ENCODE measurements at regions not wholly inside any gene's neighbourhood (a gene's known extent, or its start where the extent isn't known, plus 50 kb on each side); places are given as distances from the start of the nearest gene placed in this dataset.

DNA sequence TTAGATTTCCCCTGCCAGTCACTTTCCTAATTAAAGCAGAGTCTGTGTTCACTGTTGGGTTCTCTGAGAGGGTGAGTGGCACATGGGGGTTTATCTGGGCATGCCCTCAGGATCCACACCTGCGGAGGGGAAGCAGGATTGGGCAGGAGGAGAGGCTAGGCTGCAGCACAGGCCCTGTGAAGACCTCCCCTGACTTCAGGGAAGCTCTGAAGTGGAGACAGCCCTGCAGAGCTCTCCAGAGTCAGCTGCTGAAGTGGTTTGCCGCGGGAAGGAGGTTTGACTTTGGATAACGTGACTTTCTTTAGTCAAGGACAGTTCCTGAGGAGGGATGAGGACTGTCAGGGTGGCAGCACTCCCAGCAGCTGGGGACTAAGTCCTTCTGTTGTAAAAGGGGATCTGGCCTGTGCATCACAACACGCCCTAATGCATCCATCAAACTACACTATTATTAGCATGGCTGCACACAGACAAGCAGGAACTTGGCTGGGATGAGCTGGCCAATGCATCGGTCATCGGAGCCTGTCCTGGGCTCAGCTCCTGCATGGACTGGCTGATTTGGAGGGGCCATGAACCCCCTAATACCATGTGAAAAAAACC, 50.9 kb upstream of the LEP start:
- Histone ChIP-seq H4K20me1 (ENCODE audit: insufficient read depth, low read length) (no peaks in the 10 kb centered on the region), H3K9ac (ENCODE audit: insufficient read depth, low read length, poor library complexity, severe bottlenecking) (no peak overlapping the region), H3K4me3 (replicated peaks in 1 of 3; ENCODE audit: low read depth in 2 of 3, low read length in 3 of 3) (no peak overlapping the region), H3K36me3 (replicated peaks in 1 of 2; ENCODE audit: control insufficient read depth in 1 of 2, insufficient read depth in 2 of 2, low read length in 2 of 2) (no peaks in the 10 kb centered on the region), H3K9me3 (replicated peaks in 1 of 2; ENCODE audit: control insufficient read depth in 1 of 2, insufficient read depth in 1 of 2, low read length in 2 of 2) (peaks cover 19 to 28% of the 10 kb centered on the region in 2 donors), H3K4me1 (ENCODE audit: control insufficient read depth in 1 of 2, insufficient read depth in 2 of 2, low read length in 2 of 2) (peaks cover 5 to 8% of the 10 kb centered on the region in 2 donors), H2AFZ (ENCODE audit: insufficient read depth, low read depth, low read length, poor library complexity, severe bottlenecking) (no peak overlapping the region), H3K27ac (ENCODE audit: low read depth in 1 of 2, low read length in 2 of 2) (no peak overlapping the region), H3K79me2 (ENCODE audit: insufficient read depth, low read length) (no peaks in the 10 kb centered on the region), H3K4me2 (replicated peaks; ENCODE audit: extremely low read depth, low read length, poor library complexity, severe bottlenecking) (no peak overlapping the region), H3K27me3 (ENCODE audit: control insufficient read depth in 2 of 2, insufficient read depth in 2 of 2, low read length in 2 of 2) (peaks cover 0 to 6% of the 10 kb centered on the region in 2 donors)
- WGBS (ENCODE audit: insufficient coverage): 100% methylated on average over 1 of the region's 7 CpGs
- intact Hi-C loops (cut with micrococcal nuclease): no loop called here
- Mint-ChIP-seq H3K4me3 (no peak overlapping the region), H3K9me3 (peaks cover 23 to 35% (median 30%) of the 10 kb centered on the region in 7 donors), H3K27me3 (ENCODE audit: low read depth in 3 of 3) (peaks cover 11 to 22% (median 16%) of the 10 kb centered on the region in 3 donors), H3K36me3 (peaks cover 1 to 3% of the 10 kb centered on the region in 2 donors), H3K27ac (no peak overlapping the region), H3K4me1 (peaks cover 15% of the 10 kb centered on the region)
- TF ChIP-seq, protein P1, sequence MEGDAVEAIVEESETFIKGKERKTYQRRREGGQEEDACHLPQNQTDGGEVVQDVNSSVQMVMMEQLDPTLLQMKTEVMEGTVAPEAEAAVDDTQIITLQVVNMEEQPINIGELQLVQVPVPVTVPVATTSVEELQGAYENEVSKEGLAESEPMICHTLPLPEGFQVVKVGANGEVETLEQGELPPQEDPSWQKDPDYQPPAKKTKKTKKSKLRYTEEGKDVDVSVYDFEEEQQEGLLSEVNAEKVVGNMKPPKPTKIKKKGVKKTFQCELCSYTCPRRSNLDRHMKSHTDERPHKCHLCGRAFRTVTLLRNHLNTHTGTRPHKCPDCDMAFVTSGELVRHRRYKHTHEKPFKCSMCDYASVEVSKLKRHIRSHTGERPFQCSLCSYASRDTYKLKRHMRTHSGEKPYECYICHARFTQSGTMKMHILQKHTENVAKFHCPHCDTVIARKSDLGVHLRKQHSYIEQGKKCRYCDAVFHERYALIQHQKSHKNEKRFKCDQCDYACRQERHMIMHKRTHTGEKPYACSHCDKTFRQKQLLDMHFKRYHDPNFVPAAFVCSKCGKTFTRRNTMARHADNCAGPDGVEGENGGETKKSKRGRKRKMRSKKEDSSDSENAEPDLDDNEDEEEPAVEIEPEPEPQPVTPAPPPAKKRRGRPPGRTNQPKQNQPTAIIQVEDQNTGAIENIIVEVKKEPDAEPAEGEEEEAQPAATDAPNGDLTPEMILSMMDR (IDR thresholded peaks at IDR 0.05): no peak
- no peak for DNase-seq

DNA sequence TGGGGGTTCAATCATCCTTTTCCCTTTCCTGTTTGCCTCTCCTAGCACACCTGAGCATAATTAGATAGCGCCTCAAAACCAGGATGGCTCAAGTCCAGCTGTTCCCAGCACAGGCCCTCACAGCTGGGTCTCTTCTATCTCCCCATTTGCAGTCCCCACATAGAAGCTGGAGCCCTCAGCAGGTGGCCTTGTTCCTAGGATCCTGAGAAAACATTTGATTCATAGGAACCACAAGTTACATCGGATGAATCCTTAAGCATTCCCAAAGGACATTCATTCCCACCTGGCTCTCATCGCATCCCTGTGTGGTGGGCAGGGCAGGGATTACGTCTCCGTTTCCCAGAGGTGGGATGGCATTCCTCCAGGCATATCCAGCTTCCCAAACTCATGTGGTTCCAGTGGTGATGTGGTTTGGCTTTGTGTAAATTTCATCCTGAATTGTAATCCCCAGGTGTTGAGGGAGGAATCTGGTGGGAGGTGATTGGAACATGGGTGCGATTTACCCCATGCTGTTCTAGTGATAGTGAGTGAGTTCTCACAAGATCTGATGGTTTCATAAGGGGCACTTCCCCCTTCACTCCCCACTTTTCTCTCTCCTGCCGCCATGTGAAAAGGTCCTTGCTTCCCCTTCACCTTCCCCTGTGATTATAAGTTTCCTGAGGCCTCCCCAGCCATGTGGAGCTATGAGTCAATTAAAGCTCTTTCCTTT, 49.8 kb upstream of the LEP start:
- Histone ChIP-seq H3K9ac (ENCODE audit: insufficient read depth, low read length, poor library complexity, severe bottlenecking) (no peak overlapping the region), H3K36me3 (replicated peaks in 1 of 2; ENCODE audit: control insufficient read depth in 1 of 2, insufficient read depth in 2 of 2, low read length in 2 of 2) (no peaks in the 10 kb centered on the region), H3K27me3 (ENCODE audit: control insufficient read depth in 2 of 2, insufficient read depth in 2 of 2, low read length in 2 of 2) (peaks cover 0 to 6% of the 10 kb centered on the region in 2 donors), H3K4me2 (replicated peaks; ENCODE audit: extremely low read depth, low read length, poor library complexity, severe bottlenecking) (no peak overlapping the region), H3K79me2 (ENCODE audit: insufficient read depth, low read length) (no peaks in the 10 kb centered on the region), H3K27ac (ENCODE audit: low read depth in 1 of 2, low read length in 2 of 2) (no peak overlapping the region), H4K20me1 (ENCODE audit: insufficient read depth, low read length) (no peaks in the 10 kb centered on the region), H2AFZ (ENCODE audit: insufficient read depth, low read depth, low read length, poor library complexity, severe bottlenecking) (no peak overlapping the region), H3K9me3 (replicated peaks in 1 of 2; ENCODE audit: control insufficient read depth in 1 of 2, insufficient read depth in 1 of 2, low read length in 2 of 2) (peaks cover 24 to 40% of the 10 kb centered on the region in 2 donors), H3K4me1 (ENCODE audit: control insufficient read depth in 1 of 2, insufficient read depth in 2 of 2, low read length in 2 of 2) (no peaks in the 10 kb centered on the region), H3K4me3 (replicated peaks in 1 of 3; ENCODE audit: low read depth in 2 of 3, low read length in 3 of 3) (no peak overlapping the region)
- Mint-ChIP-seq H3K4me1 (peaks cover 7% of the 10 kb centered on the region), H3K36me3 (peaks cover 1 to 3% of the 10 kb centered on the region in 2 donors), H3K4me3 (peak overlapping the region in 1 of 2 donors; percentile 63), H3K27ac (no peak overlapping the region), H3K9me3 (peaks cover 28 to 46% (median 39%) of the 10 kb centered on the region in 7 donors), H3K27me3 (ENCODE audit: low read depth in 3 of 3) (peaks cover 12 to 22% (median 16%) of the 10 kb centered on the region in 3 donors)
- DNase-seq: no peak
- intact Hi-C loops (cut with micrococcal nuclease): no loop called here
- WGBS (ENCODE audit: insufficient coverage): 74% methylated on average over 2 of the region's 7 CpGs
- TF ChIP-seq, protein P1 (IDR thresholded peaks at IDR 0.05): no peak

Measured in CD14-positive monocyte (primary cell).